Neural progenitor cell (in vitro differentiated cells): ENCODE measurements at regions not wholly inside any gene's neighbourhood (a gene's known extent, or its start where the extent isn't known, plus 50 kb on each side); places are given as distances from the start of the nearest gene placed in this dataset.
"Not testable (repeated sequence)": the region's sequence is repeated elsewhere in the genome, so short reads cannot be mapped to it uniquely, and the experiment has no call there.

Experiments
- DNase-seq: peaks from one replicate; pipeline ENCODE4 v3.0.0-alpha.2; 2016; ENCODE audit warnings: low spot score
- H2AFZ ChIP-seq: fragments of 200-600 bp; sonication (generic); replicated peaks from 2 replicates; pipeline ENCODE4 v1.6.1; 2016; ENCODE audit warnings: antibody characterized with exemption
- H3F3A ChIP-seq: fragments of 200-600 bp; sonication (generic); 2 replicates; pipeline ENCODE4 v1.6.1; 2016; ENCODE audit warnings: antibody characterized with exemption, low read depth
- H3K27ac ChIP-seq: fragments of 200-600 bp; sonication (generic); 2 replicates; pipeline ENCODE4 v1.5.1; 2016; ENCODE audit warnings: mild to moderate bottlenecking
- H3K27me3 ChIP-seq: fragments of 200-600 bp; sonication (generic); 2 replicates; pipeline ENCODE4 v1.6.1; 2016; ENCODE audit warnings: mild to moderate bottlenecking, moderate library complexity
- H3K36me3 ChIP-seq: fragments of 200-600 bp; sonication (generic); 2 replicates; pipeline ENCODE4 v1.5.1; 2016
- H3K4me1 ChIP-seq: fragments of 200-600 bp; sonication (generic); 2 replicates; pipeline ENCODE4 v1.6.1; 2016; ENCODE audit warnings: mixed run types
- H3K4me2 ChIP-seq: fragments of 200-600 bp; sonication (generic); 2 replicates; pipeline ENCODE4 v1.6.1; 2016
- H3K4me3 ChIP-seq: fragments of 200-600 bp; sonication (generic); 2 replicates; pipeline ENCODE4 v1.5.1; 2016
- H3K79me2 ChIP-seq: fragments of 200-600 bp; sonication (generic); 2 replicates; pipeline ENCODE4 v1.6.1; 2016; ENCODE audit warnings: low read depth
- H3K9ac ChIP-seq: fragments of 200-600 bp; sonication (generic); 2 replicates; pipeline ENCODE4 v1.6.1; 2016
- H3K9me3 ChIP-seq: fragments of 200-600 bp; sonication (generic); 2 replicates; pipeline ENCODE4 v1.5.1; 2016; ENCODE audit warnings: low read depth
- H4K20me1 ChIP-seq: fragments of 200-600 bp; sonication (generic); 2 replicates; pipeline ENCODE4 v1.6.1; 2016; ENCODE audit warnings: low read depth
- H3K27ac Mint-ChIP-seq: 3 replicates; pipeline ENCODE4 v1.8.0; 2021; ENCODE audit warnings: mixed read lengths
- H3K27me3 Mint-ChIP-seq: 2 replicates; pipeline ENCODE4 v1.8.0; 2022; ENCODE audit warnings: low read depth, mild to moderate bottlenecking, inconsistent platforms, moderate library complexity, mixed read lengths; ENCODE audit not compliant: insufficient read depth
- H3K36me3 Mint-ChIP-seq: 3 replicates; pipeline ENCODE4 v1.8.0; 2021; ENCODE audit warnings: mixed read lengths
- H3K4me1 Mint-ChIP-seq: 3 replicates; pipeline ENCODE4 v1.8.0; 2021; ENCODE audit warnings: mixed read lengths
- H3K4me3 Mint-ChIP-seq: 3 replicates; pipeline ENCODE4 v1.8.0; 2021; ENCODE audit warnings: mild to moderate bottlenecking, moderate library complexity, mixed read lengths
- H3K9me3 Mint-ChIP-seq: 3 replicates; pipeline ENCODE4 v1.8.0; 2020; ENCODE audit warnings: mixed read lengths
- EZH2 ChIP-seq: fragments of 200-600 bp; sonication (generic); IDR thresholded peaks from 2 replicates; pipeline ENCODE4 v1.6.1; 2017; ENCODE audit warnings: antibody characterized with exemption, mild to moderate bottlenecking, moderate library complexity
- EZH2phosphoT487 ChIP-seq: fragments of 200-600 bp; sonication (generic); IDR thresholded peaks from 2 replicates; pipeline ENCODE4 v1.6.1; 2017; ENCODE audit warnings: antibody characterized with exemption
- TF ChIP-seq, protein P1 (sequence below): fragments of 200-600 bp; sonication (generic); IDR thresholded peaks from 2 replicates; pipeline ENCODE4 v1.5.1; 2017; ENCODE audit warnings: antibody characterized with exemption, mild to moderate bottlenecking

DNA sequence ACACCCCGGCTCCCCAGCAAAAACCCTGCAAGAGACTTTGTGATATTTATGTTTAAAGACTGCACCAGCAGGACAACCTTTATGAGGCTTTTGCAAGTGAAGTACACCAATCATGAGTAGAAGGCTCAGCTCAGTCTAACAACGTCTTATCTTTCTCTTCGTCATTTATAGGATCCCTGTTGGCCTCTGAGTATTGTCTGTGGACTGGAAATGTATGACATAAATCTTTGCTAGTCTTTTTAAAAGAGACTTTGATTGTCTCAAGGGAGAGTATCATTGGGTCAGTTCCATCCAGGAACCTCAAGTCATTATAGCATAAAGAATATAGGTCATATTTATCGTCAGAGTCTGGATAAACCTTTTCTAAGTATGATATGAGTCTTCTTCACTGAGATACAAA lies 505.0 kb upstream of the SOX9 start:
- no peaks in the 10 kb centered on the region for H3K27me3 Mint-ChIP-seq
- peaks cover 9% of the 10 kb centered on the region for H3K9me3 Mint-ChIP-seq
- peaks cover 2% of the 10 kb centered on the region for H3K36me3 Mint-ChIP-seq
- Histone ChIP-seq H3K4me3 (no peak overlapping the region), H3F3A (no peaks in the 10 kb centered on the region), H3K4me1 (no peaks in the 10 kb centered on the region), H4K20me1 (no peaks in the 10 kb centered on the region), H3K9ac (no peak overlapping the region), H3K4me2 (no peak overlapping the region), H3K9me3 (peaks cover 8% of the 10 kb centered on the region), H2AFZ (no peak overlapping the region), H3K27me3 (no peaks in the 10 kb centered on the region), H3K27ac (no peak overlapping the region), H3K79me2 (no peaks in the 10 kb centered on the region), H3K36me3 (no peaks in the 10 kb centered on the region)
- no peak overlapping the region for H3K27ac Mint-ChIP-seq
- no peak for DNase-seq
- TF ChIP-seq EZH2phosphoT487 (no peak), EZH2 (no peak)
- TF ChIP-seq, protein P1, sequence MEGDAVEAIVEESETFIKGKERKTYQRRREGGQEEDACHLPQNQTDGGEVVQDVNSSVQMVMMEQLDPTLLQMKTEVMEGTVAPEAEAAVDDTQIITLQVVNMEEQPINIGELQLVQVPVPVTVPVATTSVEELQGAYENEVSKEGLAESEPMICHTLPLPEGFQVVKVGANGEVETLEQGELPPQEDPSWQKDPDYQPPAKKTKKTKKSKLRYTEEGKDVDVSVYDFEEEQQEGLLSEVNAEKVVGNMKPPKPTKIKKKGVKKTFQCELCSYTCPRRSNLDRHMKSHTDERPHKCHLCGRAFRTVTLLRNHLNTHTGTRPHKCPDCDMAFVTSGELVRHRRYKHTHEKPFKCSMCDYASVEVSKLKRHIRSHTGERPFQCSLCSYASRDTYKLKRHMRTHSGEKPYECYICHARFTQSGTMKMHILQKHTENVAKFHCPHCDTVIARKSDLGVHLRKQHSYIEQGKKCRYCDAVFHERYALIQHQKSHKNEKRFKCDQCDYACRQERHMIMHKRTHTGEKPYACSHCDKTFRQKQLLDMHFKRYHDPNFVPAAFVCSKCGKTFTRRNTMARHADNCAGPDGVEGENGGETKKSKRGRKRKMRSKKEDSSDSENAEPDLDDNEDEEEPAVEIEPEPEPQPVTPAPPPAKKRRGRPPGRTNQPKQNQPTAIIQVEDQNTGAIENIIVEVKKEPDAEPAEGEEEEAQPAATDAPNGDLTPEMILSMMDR: no peak
- no peaks in the 10 kb centered on the region for H3K4me1 Mint-ChIP-seq
- H3K4me3 Mint-ChIP-seq: no peak overlapping the region

- not testable (repeated sequence) for H3K4me3 ChIP-seq, H3K9me3 Mint-ChIP-seq, H3K4me1 Mint-ChIP-seq, H2AFZ ChIP-seq, H3K9me3 ChIP-seq, H3K27me3 Mint-ChIP-seq, H3K36me3 Mint-ChIP-seq, H3K4me1 ChIP-seq, H3K9ac ChIP-seq, DNase-seq, H4K20me1 ChIP-seq, H3F3A ChIP-seq, H3K27ac ChIP-seq, H3K27ac Mint-ChIP-seq, H3K4me2 ChIP-seq, H3K4me3 Mint-ChIP-seq, H3K79me2 ChIP-seq, H3K27me3 ChIP-seq, H3K36me3 ChIP-seq
These were observed 503.1 kb upstream of the SOX9 start for GRCh38 chr17:71617767-71618166.

DNA sequence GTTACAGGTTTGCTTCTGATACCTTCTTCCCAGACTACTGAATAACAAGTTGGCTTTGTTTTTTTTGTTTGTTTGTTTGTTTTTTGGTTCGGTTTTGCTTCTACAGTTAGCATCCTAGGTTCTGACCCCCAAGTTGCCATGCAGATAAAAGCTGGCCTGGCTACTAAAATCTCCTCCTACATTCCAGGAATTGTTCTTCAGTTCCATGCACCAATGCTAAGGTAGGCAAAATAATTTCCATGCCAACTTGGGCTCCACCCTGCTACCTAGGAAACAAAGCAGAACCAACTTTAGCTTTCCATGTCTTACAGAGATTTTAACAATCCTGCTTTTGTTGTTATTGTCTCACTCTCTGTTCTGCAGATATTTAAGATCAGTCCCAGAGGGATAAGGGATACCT lies 495.5 kb upstream of the SOX9 start:
- H3K27me3 Mint-ChIP-seq: no peaks in the 10 kb centered on the region
- H3K27ac Mint-ChIP-seq: no peak overlapping the region
- Histone ChIP-seq H3K9ac (no peak overlapping the region), H3F3A (no peaks in the 10 kb centered on the region), H3K27ac (no peak overlapping the region), H3K4me3 (no peak overlapping the region), H3K9me3 (no peaks in the 10 kb centered on the region), H3K79me2 (no peaks in the 10 kb centered on the region), H3K36me3 (no peaks in the 10 kb centered on the region), H3K4me1 (no peaks in the 10 kb centered on the region), H4K20me1 (no peaks in the 10 kb centered on the region), H2AFZ (no peak overlapping the region), H3K27me3 (no peaks in the 10 kb centered on the region), H3K4me2 (no peak overlapping the region)
- H3K36me3 Mint-ChIP-seq: no peaks in the 10 kb centered on the region
- H3K4me3 Mint-ChIP-seq: no peak overlapping the region
- TF ChIP-seq EZH2: no peak
- TF ChIP-seq EZH2phosphoT487: no peak
- TF ChIP-seq, protein P1: no peak
- H3K9me3 Mint-ChIP-seq: no peaks in the 10 kb centered on the region
- no peak for DNase-seq
- no peaks in the 10 kb centered on the region for H3K4me1 Mint-ChIP-seq

DNA sequence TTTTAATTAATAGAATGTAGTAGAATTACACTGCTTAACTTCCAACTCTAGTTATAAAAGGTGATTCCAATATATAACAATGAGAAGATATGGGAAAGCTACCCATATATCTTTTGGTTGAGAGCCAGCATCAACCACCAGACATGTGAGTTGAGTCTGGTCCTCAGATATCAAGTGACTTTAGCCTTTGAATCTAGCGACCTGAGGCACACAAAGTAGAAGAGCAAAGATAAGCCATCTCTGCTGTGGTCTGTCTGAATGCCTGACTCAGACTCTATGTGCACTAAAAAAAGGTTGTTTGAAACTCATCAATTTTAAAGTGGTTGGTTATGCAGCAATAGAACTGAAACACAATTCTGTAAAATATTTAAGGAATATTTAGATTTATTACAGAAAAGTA lies 492.5 kb upstream of the SOX9 start:
- Histone ChIP-seq H3K27me3 (no peaks in the 10 kb centered on the region), H3K4me3 (no peak overlapping the region), H3K4me1 (no peaks in the 10 kb centered on the region), H3K79me2 (no peaks in the 10 kb centered on the region), H3K4me2 (no peak overlapping the region), H3K27ac (no peak overlapping the region), H2AFZ (no peak overlapping the region), H3F3A (no peaks in the 10 kb centered on the region), H4K20me1 (no peaks in the 10 kb centered on the region), H3K9ac (no peak overlapping the region), H3K9me3 (no peaks in the 10 kb centered on the region), H3K36me3 (no peaks in the 10 kb centered on the region)
- H3K4me1 Mint-ChIP-seq: no peaks in the 10 kb centered on the region
- no peaks in the 10 kb centered on the region for H3K36me3 Mint-ChIP-seq
- no peaks in the 10 kb centered on the region for H3K27me3 Mint-ChIP-seq
- H3K9me3 Mint-ChIP-seq: no peaks in the 10 kb centered on the region
- TF ChIP-seq, protein P1: no peak
- TF ChIP-seq EZH2 (no peak), EZH2phosphoT487 (no peak)
- DNase-seq: no peak
- H3K27ac Mint-ChIP-seq: no peak overlapping the region
- no peak overlapping the region for H3K4me3 Mint-ChIP-seq
